GM18502 (cell line): ENCODE measurements at regions not wholly inside any gene's neighbourhood (a gene's known extent, or its start where the extent isn't known, plus 50 kb on each side); places are given as distances from the start of the nearest gene placed in this dataset.

Experiments
- ATAC-seq: cut with Tn5 transposase; IDR thresholded peaks from one replicate; pipeline ENCODE4 v1.9.1; 2021; ENCODE audit warnings: mild to moderate bottlenecking; ENCODE audit not compliant: unreplicated experiment, poor library complexity

DNA sequence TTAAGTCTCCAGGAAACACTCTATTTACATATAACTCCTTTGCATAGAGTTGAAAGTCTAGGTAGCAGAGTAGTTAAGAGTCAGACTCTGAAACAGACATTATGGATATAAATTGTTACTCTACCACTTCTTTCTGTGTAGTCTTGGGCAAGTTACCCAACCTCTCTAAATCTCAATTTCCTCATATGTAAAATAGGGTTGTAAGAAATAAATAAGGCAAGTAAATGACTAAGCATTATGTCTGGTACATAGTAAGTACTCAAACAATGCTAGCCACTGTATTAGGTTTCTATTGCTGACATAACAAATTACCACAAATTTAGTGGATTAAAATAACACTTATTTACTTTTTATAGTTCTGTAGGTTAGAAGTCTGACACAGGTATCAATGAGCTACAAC lies 394.1 kb downstream of the PRDM5 start:
- no peak for ATAC-seq

GRCh38 chr4:120526033-120526432 lies 396.5 kb downstream of the PRDM5 start:
- ATAC-seq, result no peak

DNA sequence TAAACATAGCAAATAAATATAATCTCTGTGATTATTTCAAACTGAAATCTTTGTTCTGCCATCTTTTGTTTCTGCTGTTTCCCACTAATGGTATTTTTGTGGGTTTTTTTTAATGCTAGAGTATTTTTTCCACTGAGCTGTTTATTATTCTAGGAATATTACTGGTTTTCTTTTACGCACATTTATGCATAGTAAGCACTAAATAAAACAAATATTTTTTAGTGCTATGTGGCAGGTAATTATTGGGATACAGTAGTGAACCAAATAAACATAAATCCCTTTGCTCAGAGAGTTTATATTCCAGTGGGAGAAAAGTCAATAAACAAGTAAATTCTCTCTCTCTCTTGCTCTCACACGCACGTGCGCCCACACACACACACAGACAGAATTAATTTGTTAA lies 397.4 kb downstream of the PRDM5 start:
- ATAC-seq, result no peak

DNA sequence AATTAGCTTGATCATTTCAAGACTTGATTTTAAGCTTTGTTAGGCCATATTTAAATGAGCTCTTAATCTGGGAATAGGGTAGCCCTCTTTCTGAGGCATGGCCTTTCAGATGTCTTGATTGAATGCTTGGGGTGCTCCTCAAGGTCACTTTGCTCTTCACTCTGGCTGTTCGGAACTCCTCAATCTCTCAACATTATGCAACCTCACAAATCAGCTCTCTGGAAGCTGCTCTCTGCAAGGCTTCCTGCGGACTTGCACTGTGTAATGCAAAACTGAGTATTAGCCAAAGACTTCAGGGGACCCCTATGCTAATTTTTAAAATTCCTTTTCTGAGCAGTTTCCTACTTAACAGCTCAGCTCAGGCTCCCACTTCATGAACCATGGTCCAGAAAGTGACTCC lies 398.3 kb downstream of the PRDM5 start:
- no peak for ATAC-seq

GRCh38 chr4:120520761-120521160 lies 401.8 kb downstream of the PRDM5 start:
- ATAC-seq, result no peak

DNA sequence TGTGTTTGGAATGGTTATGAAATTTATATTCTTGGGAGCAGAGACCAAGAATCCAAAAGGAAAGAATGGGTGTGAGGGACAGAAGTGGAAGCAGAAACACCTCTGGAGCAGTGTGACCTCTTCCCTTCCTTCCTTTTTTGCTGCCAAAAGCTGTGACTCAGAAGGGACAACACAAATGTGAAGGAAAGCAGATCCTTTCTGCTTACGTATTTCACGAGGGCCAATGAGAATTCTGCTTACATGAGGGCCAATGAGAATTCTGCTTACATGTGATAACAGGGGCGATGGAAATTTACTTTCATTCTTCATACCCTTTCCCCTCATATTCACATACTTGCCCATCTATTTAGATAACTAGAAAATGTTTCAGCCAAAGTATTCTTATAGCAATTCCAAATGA lies 404.6 kb downstream of the PRDM5 start:
- peak; percentile 58 for ATAC-seq

DNA sequence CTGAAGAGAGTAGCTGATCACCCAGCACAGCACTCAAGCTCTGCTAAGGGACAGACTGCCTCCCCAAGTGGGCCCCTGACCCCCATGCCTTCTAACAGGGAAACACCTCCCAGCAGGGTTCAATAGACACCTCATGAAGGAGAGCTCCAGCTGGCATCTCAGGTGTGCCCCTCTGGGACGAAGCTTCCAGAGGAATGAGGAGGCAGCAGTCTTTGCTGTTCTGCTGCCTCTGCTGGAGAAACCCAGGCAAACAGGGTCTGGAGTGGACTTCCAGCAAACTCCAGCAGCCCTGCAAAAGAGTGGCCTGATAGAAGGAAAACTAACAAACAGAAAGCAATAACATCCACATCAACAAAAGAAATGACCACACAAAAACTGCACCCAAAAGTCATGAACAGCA lies 412.8 kb downstream of the PRDM5 start:
- ATAC-seq, result no peak

DNA sequence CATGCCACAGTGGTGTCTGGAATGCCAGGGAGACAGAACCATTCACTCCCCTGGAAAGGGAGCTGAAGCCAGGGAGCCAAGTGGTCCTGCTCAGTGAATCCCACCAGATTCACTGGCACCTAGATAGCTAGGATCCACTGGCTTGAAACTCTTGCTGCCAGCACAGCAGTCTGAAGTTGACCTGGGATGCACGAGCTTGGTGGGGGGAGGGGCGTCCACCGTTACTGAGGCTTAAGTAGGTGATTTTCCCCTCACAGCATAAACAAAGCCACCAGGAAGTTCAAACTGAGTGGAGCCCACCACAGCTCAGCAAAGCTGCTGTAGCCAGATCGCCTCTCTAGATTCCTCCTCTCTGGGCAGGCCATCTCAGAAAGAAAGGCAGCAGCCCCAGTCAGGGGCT lies 413.3 kb downstream of the PRDM5 start:
- no peak for ATAC-seq

GRCh38 chr4:120508036-120508435 lies 414.5 kb downstream of the PRDM5 start:
- ATAC-seq, result no peak

DNA sequence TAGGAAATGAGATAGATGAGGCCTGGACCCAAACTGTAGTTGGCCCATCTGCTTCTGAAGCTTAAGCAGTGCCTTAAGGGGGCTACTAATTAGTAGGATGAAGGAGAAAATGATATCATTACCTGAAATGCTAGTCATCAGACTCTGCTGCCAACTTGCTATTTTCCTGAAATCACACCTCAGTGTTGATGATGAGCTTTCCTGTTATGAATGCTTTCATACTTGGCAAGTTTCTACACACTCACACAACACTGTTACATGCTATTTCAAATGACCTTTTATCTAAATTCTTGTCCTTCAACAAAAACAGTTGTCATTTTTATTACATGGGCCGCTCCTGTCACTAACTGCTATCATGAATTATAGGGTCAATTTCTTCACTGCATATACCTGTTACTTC lies 416.0 kb downstream of the PRDM5 start:
- no peak for ATAC-seq

DNA sequence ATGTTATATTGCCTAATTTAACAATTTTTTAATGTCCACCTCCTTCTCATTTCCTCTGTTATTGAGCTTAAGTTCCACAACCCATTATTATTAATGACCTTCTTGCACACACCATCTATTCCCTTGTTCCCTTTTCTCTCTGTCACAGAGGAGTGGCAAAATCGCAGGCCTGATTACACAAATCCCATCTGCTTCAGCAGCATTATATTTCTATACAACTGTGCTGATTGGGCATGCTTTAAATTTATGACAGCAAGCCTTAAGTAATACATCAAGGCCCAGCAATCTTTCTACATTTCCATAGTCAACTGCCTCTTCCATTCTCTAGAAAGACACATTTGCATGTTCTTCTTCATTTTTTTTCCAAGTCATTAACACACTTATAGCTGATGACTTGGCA lies 423.8 kb downstream of the PRDM5 start:
- no peak for ATAC-seq

- ATAC-seq, result no peak
These were observed 424.8 kb upstream of the MAD2L1 start for GRCh38 chr4:120491481-120491880.

- no peak for ATAC-seq
These were observed 415.1 kb upstream of the MAD2L1 start for GRCh38 chr4:120481756-120482155.

- no peak for ATAC-seq
These were observed 405.9 kb upstream of the MAD2L1 start for GRCh38 chr4:120472447-120473131.

DNA sequence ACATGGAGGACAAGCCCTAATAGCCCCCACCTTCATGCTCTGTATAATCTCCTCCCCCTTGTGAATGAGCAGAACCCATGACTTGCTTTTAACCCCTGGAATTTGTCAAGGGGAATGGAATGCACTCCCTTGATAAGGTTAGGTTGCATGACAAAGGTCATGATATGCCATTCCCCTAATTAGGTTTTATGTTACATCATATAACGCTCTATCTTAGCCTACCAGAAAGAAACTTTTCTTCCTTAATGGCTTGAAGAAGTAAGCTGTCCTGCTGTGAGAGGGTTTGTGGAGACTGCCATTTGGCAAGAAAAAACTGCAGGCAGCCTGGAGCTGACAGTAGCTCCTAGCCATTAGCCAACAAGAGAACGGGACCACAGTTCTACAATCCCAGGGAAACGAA lies 399.8 kb upstream of the MAD2L1 start:
- ATAC-seq, result no peak

DNA sequence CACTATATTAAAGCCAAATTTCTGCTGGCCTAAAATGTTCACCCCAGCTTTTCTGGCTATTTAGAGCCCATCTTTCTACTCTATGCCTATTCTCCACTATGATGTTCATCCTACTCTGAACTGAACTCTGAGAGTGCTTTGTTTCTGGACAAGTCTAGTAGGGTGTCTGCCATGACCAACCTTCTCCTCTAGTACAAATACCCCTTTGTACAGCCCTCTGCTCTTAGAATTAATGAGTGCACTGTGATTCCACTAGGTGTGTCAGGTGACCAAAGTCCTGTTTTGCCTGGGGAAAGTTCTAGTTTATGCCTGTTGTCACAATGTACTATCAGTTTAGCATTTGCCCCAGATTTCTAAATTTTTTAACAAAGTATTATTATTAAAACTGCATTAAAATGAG lies 388.1 kb upstream of the MAD2L1 start:
- no peak for ATAC-seq

DNA sequence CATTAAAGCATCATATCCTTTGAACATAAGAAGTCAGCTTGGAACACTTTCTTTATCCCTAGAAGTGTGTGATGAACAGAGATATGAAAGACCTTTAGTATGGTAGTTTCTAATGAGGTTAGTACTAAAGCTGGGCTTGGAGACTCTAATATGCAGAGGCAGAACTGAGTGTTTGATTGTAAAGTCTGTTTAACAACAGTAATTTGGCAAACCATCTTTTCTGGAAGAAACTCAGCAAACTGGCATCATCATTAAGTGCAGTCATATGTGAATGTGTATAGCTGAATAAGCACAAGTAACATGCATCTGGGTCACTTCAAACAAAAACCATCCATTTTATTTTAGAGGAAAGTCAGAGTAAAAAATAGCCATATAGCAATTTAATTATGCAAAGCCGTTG lies 385.9 kb upstream of the MAD2L1 start:
- ATAC-seq, result no peak

GRCh38 chr4:120452001-120452400 lies 385.4 kb upstream of the MAD2L1 start:
- ATAC-seq, result no peak

DNA sequence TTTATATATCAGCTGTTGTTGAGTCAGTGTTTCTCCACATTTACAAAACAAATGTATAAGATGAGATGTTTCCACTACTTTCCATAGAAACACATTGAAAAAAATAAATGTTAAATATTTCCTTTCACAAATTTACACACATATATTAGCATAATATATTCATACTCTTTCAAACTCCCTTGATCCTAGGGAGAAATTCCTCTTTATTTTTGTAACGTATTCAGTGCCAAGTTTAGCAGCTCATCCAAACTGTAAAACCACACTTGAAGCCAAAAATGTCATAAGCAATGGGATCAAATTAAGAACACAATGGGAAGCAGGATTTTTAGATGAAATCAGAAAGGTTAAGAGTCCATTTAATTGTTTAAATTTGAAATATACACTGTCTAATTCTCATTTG lies 381.1 kb upstream of the MAD2L1 start:
- no peak for ATAC-seq

GRCh38 chr4:120446051-120446567 lies 379.5 kb upstream of the MAD2L1 start:
- ATAC-seq, result peak; percentile 90

- no peak for ATAC-seq
These were observed 378.5 kb upstream of the MAD2L1 start for GRCh38 chr4:120445186-120445585.

- no peak for ATAC-seq
These were observed 376.5 kb upstream of the MAD2L1 start for GRCh38 chr4:120443116-120443515.

GRCh38 chr4:120440730-120441129 lies 374.1 kb upstream of the MAD2L1 start:
- ATAC-seq, result no peak
